DOHH2 (cell line): ENCODE measurements at regions not wholly inside any gene's neighbourhood (a gene's known extent, or its start where the extent isn't known, plus 50 kb on each side); places are given as distances from the start of the nearest gene placed in this dataset.

Source experiments
- H3F3A ChIP-seq: fragments of 200-600 bp; sonication (generic), shearing (Covaris generic); 2 replicates; pipeline ENCODE4 v1.6.0; 2016; ENCODE audit warnings: antibody characterized with exemption, mild to moderate bottlenecking; ENCODE audit not compliant: control insufficient read depth, insufficient read depth
- H3K27ac ChIP-seq: fragments of 200-600 bp; sonication (generic); 2 replicates; pipeline ENCODE4 v1.5.1; 2014; ENCODE audit warnings: low read depth, mild to moderate bottlenecking, low read length, moderate library complexity
- H3K27me3 ChIP-seq: fragments of 200-600 bp; sonication (generic); 2 replicates; pipeline ENCODE4 v1.6.1; 2014; ENCODE audit warnings: mild to moderate bottlenecking, low read length, mixed read lengths; ENCODE audit not compliant: control insufficient read depth
- H3K36me3 ChIP-seq: fragments of 200-600 bp; sonication (generic); 2 replicates; pipeline ENCODE4 v1.6.1; 2014; ENCODE audit warnings: mild to moderate bottlenecking, low read length, moderate library complexity, mixed read lengths; ENCODE audit not compliant: control insufficient read depth
- H3K4me1 ChIP-seq: fragments of 200-600 bp; sonication (generic); 2 replicates; pipeline ENCODE4 v1.6.1; 2014; ENCODE audit warnings: mild to moderate bottlenecking, low read length, mixed read lengths; ENCODE audit not compliant: control insufficient read depth
- H3K4me2 ChIP-seq: fragments of 200-600 bp; sonication (generic); 2 replicates; pipeline ENCODE4 v1.6.0; 2014; ENCODE audit warnings: mild to moderate bottlenecking, low read length, moderate library complexity
- H3K4me3 ChIP-seq: fragments of 200-600 bp; sonication (generic); 2 replicates; pipeline ENCODE4 v1.5.1; 2014; ENCODE audit warnings: mild to moderate bottlenecking, low read length, mixed read lengths
- H3K79me2 ChIP-seq: fragments of 200-600 bp; sonication (generic); 2 replicates; pipeline ENCODE4 v1.6.1; 2014; ENCODE audit warnings: mild to moderate bottlenecking, low read length, mixed read lengths; ENCODE audit not compliant: control insufficient read depth
- H3K9me2 ChIP-seq: fragments of 200-600 bp; sonication (generic); replicated peaks from 2 replicates; pipeline ENCODE4 v1.6.1; 2014; ENCODE audit warnings: mild to moderate bottlenecking, low read length, mixed read lengths; ENCODE audit not compliant: control insufficient read depth
- H3K9me3 ChIP-seq: fragments of 200-600 bp; sonication (generic); 2 replicates; pipeline ENCODE4 v1.6.1; 2014; ENCODE audit warnings: antibody characterized with exemption, low read length, mixed read lengths; ENCODE audit not compliant: control insufficient read depth, insufficient read depth
- H4K20me1 ChIP-seq: fragments of 200-600 bp; sonication (generic); 2 replicates; pipeline ENCODE4 v1.6.0; 2014; ENCODE audit warnings: low read depth, mild to moderate bottlenecking, antibody characterized with exemption, low read length, moderate library complexity; ENCODE audit not compliant: control insufficient read depth, insufficient read depth
- CTCF ChIP-seq: fragments of 200-600 bp; sonication (generic); IDR thresholded peaks from one replicate; pipeline ENCODE4 v1.5.1; 2014; ENCODE audit warnings: antibody characterized with exemption, mild to moderate bottlenecking, low read depth, low read length; ENCODE audit not compliant: poor library complexity, severe bottlenecking
- EZH2phosphoT487 ChIP-seq: fragments of 200-600 bp; sonication (generic); IDR thresholded peaks from 2 replicates; pipeline ENCODE4 v1.6.1; 2017; ENCODE audit warnings: borderline replicate concordance, mild to moderate bottlenecking, antibody characterized with exemption, low read length, moderate library complexity, mixed read lengths

DNA sequence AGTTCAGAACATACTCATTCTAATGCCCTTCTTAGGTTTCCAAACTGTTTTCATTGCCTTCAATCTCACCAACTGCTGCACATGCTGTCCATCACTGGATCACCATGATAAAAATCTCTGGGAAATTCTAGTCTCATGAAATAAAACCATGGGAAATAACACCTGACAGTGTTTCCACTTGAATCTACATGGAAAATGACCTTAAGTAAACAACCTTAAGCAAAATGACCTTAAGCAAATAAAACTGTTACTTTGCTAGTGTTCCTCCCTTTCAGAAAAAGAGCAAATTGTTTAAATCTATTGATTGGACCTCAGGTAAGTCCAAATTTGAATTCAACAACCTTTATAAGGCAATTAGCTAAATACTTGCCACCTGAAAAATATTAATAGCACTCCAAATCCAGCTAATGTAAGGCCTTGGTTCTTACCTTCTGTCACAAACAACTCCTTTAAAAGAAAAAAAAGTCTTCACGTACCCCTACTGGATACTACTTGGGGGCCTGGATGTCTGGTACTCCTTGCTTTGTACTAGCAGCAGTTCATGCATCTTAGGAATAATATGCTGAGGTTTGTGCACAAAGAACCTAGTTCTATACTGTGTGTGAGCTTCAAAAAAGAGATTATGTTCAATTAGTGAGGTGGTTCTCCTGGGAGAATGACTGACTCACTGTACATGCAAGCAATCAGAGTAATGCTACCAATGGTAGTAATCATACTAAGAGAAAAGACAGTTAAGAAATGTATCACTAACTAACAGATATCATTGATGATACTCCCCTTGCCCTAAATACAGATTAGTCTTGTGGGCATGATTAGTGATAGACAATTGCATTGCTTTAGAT, 630.4 kb downstream of the PSAT1 start:
- Histone ChIP-seq H3K4me2 (no peak overlapping the region), H3K36me3 (no peaks in the 10 kb centered on the region), H4K20me1 (no peaks in the 10 kb centered on the region), H3K27me3 (no peaks in the 10 kb centered on the region), H3K9me2 (no peaks in the 10 kb centered on the region), H3K9me3 (no peaks in the 10 kb centered on the region), H3K27ac (no peak overlapping the region), H3K4me3 (no peak overlapping the region), H3K79me2 (no peaks in the 10 kb centered on the region), H3F3A (no peaks in the 10 kb centered on the region), H3K4me1 (no peaks in the 10 kb centered on the region)
- TF ChIP-seq CTCF = no peak
- TF ChIP-seq EZH2phosphoT487 = no peak

GRCh38 chr9:78928625-78929405, 631.9 kb downstream of the PSAT1 start:
- no peaks in the 10 kb centered on the region for H3K27me3 ChIP-seq
- TF ChIP-seq CTCF = no peak
- no peak for TF ChIP-seq EZH2phosphoT487
- H3K9me3 ChIP-seq = no peaks in the 10 kb centered on the region
- no peak overlapping the region for H3K4me2 ChIP-seq
- no peaks in the 10 kb centered on the region for H3K9me2 ChIP-seq
- H3F3A ChIP-seq = no peaks in the 10 kb centered on the region
- no peaks in the 10 kb centered on the region for H4K20me1 ChIP-seq
- no peaks in the 10 kb centered on the region for H3K79me2 ChIP-seq
- H3K36me3 ChIP-seq = no peaks in the 10 kb centered on the region
- H3K4me1 ChIP-seq = no peaks in the 10 kb centered on the region
- no peak overlapping the region for H3K27ac ChIP-seq
- no peak overlapping the region for H3K4me3 ChIP-seq

DNA sequence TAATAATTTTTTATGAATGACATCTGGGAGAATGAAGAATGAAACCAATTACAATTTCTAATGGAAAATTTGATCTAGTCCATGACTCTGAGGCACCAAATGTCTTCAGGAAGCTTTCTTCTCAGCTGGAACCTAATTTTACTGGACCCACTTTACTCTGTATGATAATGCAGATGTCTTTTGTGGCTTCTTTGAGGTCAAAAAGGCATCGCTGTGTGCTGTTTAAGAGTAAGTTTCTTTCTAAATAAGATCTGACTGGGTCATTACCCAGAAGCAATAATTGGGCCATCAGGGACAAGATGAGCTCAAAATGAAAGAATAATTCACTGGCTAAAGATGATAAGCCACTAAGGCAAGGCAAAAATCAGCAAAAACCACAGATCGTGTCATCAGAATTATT, 633.4 kb downstream of the PSAT1 start:
- Histone ChIP-seq H3K36me3 (no peaks in the 10 kb centered on the region), H3K4me3 (no peak overlapping the region), H3K4me2 (no peak overlapping the region), H3K79me2 (no peaks in the 10 kb centered on the region), H3K27ac (no peak overlapping the region), H3K9me3 (no peaks in the 10 kb centered on the region), H3K9me2 (no peaks in the 10 kb centered on the region), H3K27me3 (no peaks in the 10 kb centered on the region), H3F3A (no peaks in the 10 kb centered on the region), H4K20me1 (no peaks in the 10 kb centered on the region), H3K4me1 (no peaks in the 10 kb centered on the region)
- no peak for TF ChIP-seq CTCF
- no peak for TF ChIP-seq EZH2phosphoT487
